Naive thymus-derived CD4-positive, alpha-beta T cell (primary cell): ENCODE measurements at regions not wholly inside any gene's neighbourhood (a gene's known extent, or its start where the extent isn't known, plus 50 kb on each side); places are given as distances from the start of the nearest gene placed in this dataset.

Source experiments
- ATAC-seq: fragments of 150-1000 bp; cut with Tn5 transposase; 2 replicates; pipeline ENCODE4 v1.10.0; 2021; ENCODE audit warnings: mild to moderate bottlenecking, moderate library complexity
- CTCF ChIA-PET: fragments of 350-600 bp; sonication (Branson Sonifier 250); formaldehyde crosslinking; loops from one replicate; lab custom pipeline; 2021; ENCODE audit warnings: antibody characterized with exemption; lab: Charles Lee
- POLR2A ChIA-PET: fragments of 350-600 bp; sonication (Branson Sonifier 250); formaldehyde crosslinking; loops from one replicate; lab custom pipeline; 2021; ENCODE audit warnings: antibody characterized with exemption, inconsistent platforms; lab: Charles Lee
- DNase-seq, 9 donors: peaks; one replicate each; pipeline versions ENCODE4 v3.0.0 to v3.0.0-alpha.2; 2020 to 2022; ENCODE audit warnings: mixed read lengths in 1 of 9
- H3K27ac ChIP-seq: one replicate; pipeline ENCODE4 v1.7.0; 2013; ENCODE audit warnings: mild to moderate bottlenecking, low read depth, low read length, moderate library complexity
- H3K27me3 ChIP-seq, 2 donors: one replicate each; pipeline ENCODE4 v1.7.0; 2013; ENCODE audit warnings: low read length in 2 of 2, mild to moderate bottlenecking in 2 of 2, moderate library complexity in 2 of 2; ENCODE audit not compliant: control insufficient read depth in 2 of 2, insufficient read depth in 2 of 2
- H3K36me3 ChIP-seq, 3 experiments: 1 replicate in 2 of 3; 2 replicates in 1 of 3; pipeline ENCODE4 v1.7.0; 2013; ENCODE audit warnings: low read length in 3 of 3, mild to moderate bottlenecking in 3 of 3, moderate library complexity in 1 of 3; ENCODE audit not compliant: insufficient read depth in 3 of 3, control insufficient read depth in 2 of 3
- H3K4me1 ChIP-seq, 2 donors: one replicate each; pipeline ENCODE4 v1.7.0; 2013; ENCODE audit warnings: low read length in 2 of 2, mild to moderate bottlenecking in 2 of 2, moderate library complexity in 1 of 2; ENCODE audit not compliant: control insufficient read depth in 2 of 2, insufficient read depth in 2 of 2
- H3K4me3 ChIP-seq: 2 replicates; pipeline ENCODE4 v1.7.0; 2013; ENCODE audit warnings: mild to moderate bottlenecking, low read length
- H3K9me3 ChIP-seq, 3 experiments: 1 replicate in 2 of 3; 2 replicates in 1 of 3; pipeline ENCODE4 v1.7.0; 2013; ENCODE audit warnings: low read length in 3 of 3; ENCODE audit not compliant: control insufficient read depth in 2 of 3
- H3K27ac Mint-ChIP-seq, 9 donors: one replicate each; pipeline ENCODE4 v1.8.0; 2020 to 2022; ENCODE audit warnings: mixed read lengths in 9 of 9, mild to moderate bottlenecking in 8 of 9, moderate library complexity in 5 of 9, inconsistent platforms in 2 of 9
- H3K27me3 Mint-ChIP-seq, 5 donors: one replicate each; pipeline ENCODE4 v1.8.0; 2021 to 2022; ENCODE audit warnings: mixed read lengths in 5 of 5, mild to moderate bottlenecking in 1 of 5
- H3K36me3 Mint-ChIP-seq, 5 donors: one replicate each; pipeline ENCODE4 v1.8.0; 2020 to 2022; ENCODE audit warnings: mixed read lengths in 5 of 5, mild to moderate bottlenecking in 3 of 5, inconsistent platforms in 1 of 5
- H3K4me1 Mint-ChIP-seq, 7 donors: one replicate each; pipeline ENCODE4 v1.8.0; 2020 to 2022; ENCODE audit warnings: mixed read lengths in 7 of 7, mild to moderate bottlenecking in 3 of 7, inconsistent platforms in 1 of 7
- H3K4me3 Mint-ChIP-seq, 10 donors: one replicate each; pipeline ENCODE4 v1.8.0; 2020 to 2022; ENCODE audit warnings: mild to moderate bottlenecking in 10 of 10, mixed read lengths in 10 of 10, moderate library complexity in 6 of 10, inconsistent platforms in 2 of 10
- H3K9me3 Mint-ChIP-seq, 11 donors: one replicate each; pipeline ENCODE4 v1.8.0; 2020 to 2022; ENCODE audit warnings: mixed read lengths in 11 of 11, mild to moderate bottlenecking in 4 of 11, inconsistent platforms in 1 of 11, moderate library complexity in 1 of 11
- intact Hi-C, 2 donors: fragments of 100-400 bp; cut with micrococcal nuclease; formaldehyde crosslinking; loops; one replicate each; pipeline ENCODE4 v1.15.1; 2023

DNA sequence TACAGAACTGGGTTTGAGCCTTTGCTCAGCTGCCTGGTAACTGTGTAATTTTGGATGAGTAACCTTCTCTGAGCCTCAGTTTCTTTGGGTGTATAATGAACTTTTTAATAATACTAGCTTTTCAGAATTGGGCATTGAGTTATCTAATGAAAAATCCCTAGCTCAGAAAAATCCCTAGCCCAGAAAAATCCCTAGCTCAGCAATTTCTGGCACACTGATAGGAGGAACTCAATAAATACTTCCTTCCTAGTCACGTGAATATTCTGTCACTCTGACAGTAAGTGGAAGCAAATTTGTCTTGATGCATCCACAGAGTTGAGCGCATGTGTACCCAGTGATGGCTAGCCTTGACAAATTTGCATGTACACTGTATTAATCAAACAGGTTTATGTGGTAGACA, 817.6 kb downstream of the XPNPEP1 start:
- H3K27me3 Mint-ChIP-seq: no peaks in the 10 kb centered on the region
- no peaks in the 10 kb centered on the region for H3K4me1 ChIP-seq
- no peak overlapping the region for H3K4me3 Mint-ChIP-seq
- DNase-seq: no peak
- H3K4me1 Mint-ChIP-seq: no peaks in the 10 kb centered on the region
- ChIA-PET CTCF (no interaction called here), POLR2A (no interaction called here)
- H3K9me3 ChIP-seq: no peaks in the 10 kb centered on the region
- H3K9me3 Mint-ChIP-seq: peaks cover 0 to 21% (median 2%) of the 10 kb centered on the region in 11 donors
- H3K36me3 Mint-ChIP-seq: no peaks in the 10 kb centered on the region
- H3K36me3 ChIP-seq: no peaks in the 10 kb centered on the region
- H3K27ac ChIP-seq: no peak overlapping the region
- no peaks in the 10 kb centered on the region for H3K27me3 ChIP-seq
- H3K27ac Mint-ChIP-seq: no peak overlapping the region
- no peak for ATAC-seq
- intact Hi-C loops: no loop called here
- H3K4me3 ChIP-seq: no peak overlapping the region

DNA sequence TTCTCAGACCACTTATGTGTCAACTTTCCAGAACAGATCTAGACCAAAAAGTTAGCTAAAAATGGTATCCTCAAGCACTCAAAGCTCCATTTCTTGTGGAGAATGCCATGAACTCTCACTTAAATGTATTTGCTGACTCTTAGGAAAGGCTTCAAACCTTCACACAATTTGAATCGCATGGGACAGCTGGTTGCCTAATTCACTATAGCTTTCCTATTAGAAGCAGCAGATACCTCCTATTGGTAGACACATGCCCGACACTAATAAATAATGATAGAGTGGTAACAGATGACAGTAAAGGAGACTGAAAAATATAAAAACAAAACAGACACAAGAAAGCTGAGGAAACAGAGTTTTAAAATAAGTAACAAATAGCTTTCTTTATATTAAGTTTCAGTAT, 818.5 kb downstream of the XPNPEP1 start:
- Histone ChIP-seq H3K27ac (no peak overlapping the region), H3K9me3 (no peaks in the 10 kb centered on the region), H3K27me3 (no peaks in the 10 kb centered on the region), H3K4me3 (no peak overlapping the region), H3K4me1 (no peaks in the 10 kb centered on the region), H3K36me3 (no peaks in the 10 kb centered on the region)
- POLR2A ChIA-PET: no interaction called here
- ATAC-seq: no peak
- H3K36me3 Mint-ChIP-seq: no peaks in the 10 kb centered on the region
- CTCF ChIA-PET: no interaction called here
- DNase-seq: no peak
- intact Hi-C loops: no loop called here
- H3K27me3 Mint-ChIP-seq: no peaks in the 10 kb centered on the region
- no peak overlapping the region for H3K4me3 Mint-ChIP-seq
- H3K9me3 Mint-ChIP-seq: peaks cover 0 to 18% (median 3%) of the 10 kb centered on the region in 11 donors
- no peaks in the 10 kb centered on the region for H3K4me1 Mint-ChIP-seq
- H3K27ac Mint-ChIP-seq: no peak overlapping the region

DNA sequence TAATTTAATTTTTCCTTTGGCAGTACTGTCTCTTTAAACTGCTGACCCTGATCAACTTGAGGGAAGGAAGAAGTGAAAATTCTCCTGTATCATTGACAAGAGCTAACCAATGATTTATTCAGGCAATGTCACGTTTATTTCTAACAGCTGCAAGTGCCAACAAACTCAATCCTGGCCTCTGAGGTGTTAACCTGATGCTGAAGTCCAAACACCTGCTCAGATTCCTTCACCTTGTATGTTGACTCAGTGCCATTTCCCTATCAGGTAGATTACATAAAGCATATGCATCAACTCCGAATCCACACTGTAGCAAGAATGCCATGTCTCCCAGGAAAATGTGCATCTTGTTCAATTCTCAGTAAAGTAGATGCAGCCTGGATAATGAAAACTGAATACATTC, 820.0 kb downstream of the XPNPEP1 start:
- CTCF ChIA-PET: no interaction called here
- ATAC-seq: no peak

DNA sequence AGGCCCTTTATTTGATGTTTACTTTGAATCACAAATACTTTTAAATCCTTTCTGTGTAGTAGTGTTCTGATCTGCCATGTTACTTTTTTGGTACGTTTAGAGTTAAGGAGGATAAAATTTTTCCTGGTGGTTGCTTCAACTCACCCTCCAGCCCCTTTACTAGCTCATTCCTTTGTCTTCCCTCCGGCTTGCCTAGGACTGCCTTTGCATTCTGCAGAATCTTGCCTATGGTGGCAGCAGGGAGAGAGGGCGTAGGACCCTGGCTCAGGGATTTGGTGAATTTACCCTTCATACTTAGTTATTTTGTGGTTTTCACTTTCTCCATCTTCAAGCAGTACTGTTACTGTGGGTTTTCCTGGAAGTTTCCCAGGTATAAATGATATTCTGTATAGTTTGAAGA, 833.5 kb downstream of the XPNPEP1 start:
- H3K4me3 ChIP-seq: no peak overlapping the region
- DNase-seq (no peak), ATAC-seq (no peak)
- no peaks in the 10 kb centered on the region for H3K4me1 Mint-ChIP-seq
- no peak overlapping the region for H3K27ac ChIP-seq
- no peaks in the 10 kb centered on the region for H3K36me3 Mint-ChIP-seq
- no peaks in the 10 kb centered on the region for H3K36me3 ChIP-seq
- ChIA-PET CTCF (no interaction called here), POLR2A (no interaction called here)
- no peaks in the 10 kb centered on the region for H3K9me3 ChIP-seq
- no peak overlapping the region for H3K4me3 Mint-ChIP-seq
- no peaks in the 10 kb centered on the region for H3K4me1 ChIP-seq
- peaks cover 0 to 25% (median 5%) of the 10 kb centered on the region in 11 donors for H3K9me3 Mint-ChIP-seq
- H3K27ac Mint-ChIP-seq: no peak overlapping the region
- H3K27me3 ChIP-seq: no peaks in the 10 kb centered on the region
- intact Hi-C loops: no loop called here
- no peaks in the 10 kb centered on the region for H3K27me3 Mint-ChIP-seq

More for the DNA sequence above, 820.0 kb downstream of the XPNPEP1 start:
- intact Hi-C loops: no loop called here
- Histone ChIP-seq H3K4me1 (no peaks in the 10 kb centered on the region), H3K9me3 (no peaks in the 10 kb centered on the region), H3K4me3 (no peak overlapping the region), H3K27me3 (no peaks in the 10 kb centered on the region), H3K36me3 (no peaks in the 10 kb centered on the region), H3K27ac (no peak overlapping the region)
- DNase-seq: no peak
- Mint-ChIP-seq H3K4me3 (no peak overlapping the region), H3K27ac (no peak overlapping the region), H3K36me3 (no peaks in the 10 kb centered on the region), H3K27me3 (no peaks in the 10 kb centered on the region), H3K9me3 (peaks cover 0 to 13% (median 4%) of the 10 kb centered on the region in 11 donors), H3K4me1 (no peaks in the 10 kb centered on the region)
- POLR2A ChIA-PET: no interaction called here

DNA sequence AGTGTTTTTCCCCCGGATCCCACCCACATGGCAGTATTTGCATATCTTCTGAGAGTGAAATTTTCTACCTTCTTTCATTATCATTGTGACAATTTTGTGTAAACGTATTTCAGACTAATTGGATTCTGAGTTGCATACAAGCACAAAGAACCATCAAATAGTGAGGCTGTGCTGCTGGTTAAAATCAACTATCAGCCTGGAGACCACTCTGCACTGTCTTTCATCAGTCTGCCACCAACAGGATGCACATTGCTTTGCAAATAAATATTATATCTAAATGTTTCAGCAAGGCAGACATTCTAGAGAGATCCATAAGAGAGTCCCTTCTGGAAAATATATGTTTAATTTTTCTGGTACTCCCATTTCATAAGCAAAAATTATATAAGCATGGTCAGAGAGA, 851.8 kb downstream of the XPNPEP1 start:
- ChIA-PET CTCF (no interaction called here), POLR2A (no interaction called here)
- Histone ChIP-seq H3K27ac (no peak overlapping the region), H3K36me3 (no peaks in the 10 kb centered on the region), H3K4me3 (no peak overlapping the region), H3K4me1 (no peaks in the 10 kb centered on the region), H3K9me3 (no peaks in the 10 kb centered on the region), H3K27me3 (no peaks in the 10 kb centered on the region)
- no peak for DNase-seq
- Mint-ChIP-seq H3K4me1 (no peaks in the 10 kb centered on the region), H3K9me3 (peaks cover 0 to 37% (median 5%) of the 10 kb centered on the region in 11 donors), H3K27ac (no peak overlapping the region), H3K27me3 (no peaks in the 10 kb centered on the region), H3K36me3 (peaks cover 0 to 3% (median 0%) of the 10 kb centered on the region in 5 donors), H3K4me3 (no peak overlapping the region)
- intact Hi-C loops: no loop called here
- ATAC-seq: no peak

DNA sequence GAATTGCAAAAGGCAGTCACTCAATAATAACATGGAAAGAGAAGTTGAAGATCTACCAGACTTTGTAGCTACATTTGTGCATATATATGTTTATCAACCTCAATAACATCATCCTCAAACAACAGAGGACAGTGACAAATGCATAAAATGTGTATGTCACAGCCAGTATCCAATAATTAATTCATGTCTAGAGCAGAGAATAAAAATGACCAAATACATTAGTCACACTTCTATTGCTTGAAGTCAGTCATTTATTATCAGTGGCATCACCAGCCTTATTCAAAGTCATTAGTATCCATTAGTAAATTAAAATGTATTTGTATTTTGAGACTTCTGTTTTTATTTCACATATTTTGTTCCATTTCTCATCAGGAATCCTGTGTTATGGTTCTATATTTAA, 852.8 kb downstream of the XPNPEP1 start:
- Histone ChIP-seq H3K4me1 (no peaks in the 10 kb centered on the region), H3K9me3 (no peaks in the 10 kb centered on the region), H3K27me3 (no peaks in the 10 kb centered on the region), H3K27ac (no peak overlapping the region), H3K36me3 (no peaks in the 10 kb centered on the region), H3K4me3 (no peak overlapping the region)
- Mint-ChIP-seq H3K36me3 (no peaks in the 10 kb centered on the region), H3K27ac (no peak overlapping the region), H3K27me3 (no peaks in the 10 kb centered on the region), H3K4me1 (no peaks in the 10 kb centered on the region), H3K4me3 (no peak overlapping the region), H3K9me3 (peaks cover 0 to 42% (median 5%) of the 10 kb centered on the region in 11 donors)
- ATAC-seq (no peak), DNase-seq (no peak)
- intact Hi-C loops: no loop called here
- CTCF ChIA-PET: no interaction called here
- POLR2A ChIA-PET: no interaction called here

DNA sequence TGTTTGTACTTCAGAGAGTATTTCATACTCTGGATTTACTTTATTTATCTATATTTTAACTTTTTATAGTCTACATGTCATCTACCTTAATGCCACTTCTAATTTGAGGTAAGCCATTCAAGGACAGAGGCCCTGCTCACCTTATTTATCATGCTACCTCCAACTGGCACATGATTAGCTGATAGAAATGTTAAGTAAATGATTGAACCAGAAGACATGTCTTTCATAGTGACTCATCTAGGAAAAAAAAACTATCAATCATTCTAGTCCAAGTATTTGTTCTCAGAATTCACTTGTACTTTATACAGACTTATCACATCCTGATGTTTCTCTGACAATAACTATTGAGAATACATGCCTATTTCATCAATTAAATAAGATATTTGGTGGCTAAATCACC, 856.3 kb downstream of the XPNPEP1 start:
- ATAC-seq (no peak), DNase-seq (no peak)
- no peaks in the 10 kb centered on the region for H3K9me3 ChIP-seq
- no peaks in the 10 kb centered on the region for H3K27me3 Mint-ChIP-seq
- no peaks in the 10 kb centered on the region for H3K4me1 ChIP-seq
- intact Hi-C loops: no loop called here
- H3K4me3 Mint-ChIP-seq: no peak overlapping the region
- no peaks in the 10 kb centered on the region for H3K4me1 Mint-ChIP-seq
- H3K36me3 Mint-ChIP-seq: no peaks in the 10 kb centered on the region
- no peak overlapping the region for H3K27ac Mint-ChIP-seq
- CTCF ChIA-PET: no interaction called here
- no peaks in the 10 kb centered on the region for H3K27me3 ChIP-seq
- H3K9me3 Mint-ChIP-seq: peaks cover 0 to 41% (median 6%) of the 10 kb centered on the region in 11 donors
- H3K4me3 ChIP-seq: no peak overlapping the region
- H3K27ac ChIP-seq: no peak overlapping the region
- POLR2A ChIA-PET: no interaction called here
- H3K36me3 ChIP-seq: no peaks in the 10 kb centered on the region
